Endometrium (tissue), 2 donors: ENCODE measurements at regions not wholly inside any gene's neighbourhood (a gene's known extent, or its start where the extent isn't known, plus 50 kb on each side); places are given as distances from the start of the nearest gene placed in this dataset.

Source experiments
- FAIRE-seq: peaks from 2 replicates; lab custom pipeline; 2012; peaks lifted over from hg19 to GRCh38; lab: Jason Lieb, UNC
- donor health status: control.
- donor health status: control.

DNA sequence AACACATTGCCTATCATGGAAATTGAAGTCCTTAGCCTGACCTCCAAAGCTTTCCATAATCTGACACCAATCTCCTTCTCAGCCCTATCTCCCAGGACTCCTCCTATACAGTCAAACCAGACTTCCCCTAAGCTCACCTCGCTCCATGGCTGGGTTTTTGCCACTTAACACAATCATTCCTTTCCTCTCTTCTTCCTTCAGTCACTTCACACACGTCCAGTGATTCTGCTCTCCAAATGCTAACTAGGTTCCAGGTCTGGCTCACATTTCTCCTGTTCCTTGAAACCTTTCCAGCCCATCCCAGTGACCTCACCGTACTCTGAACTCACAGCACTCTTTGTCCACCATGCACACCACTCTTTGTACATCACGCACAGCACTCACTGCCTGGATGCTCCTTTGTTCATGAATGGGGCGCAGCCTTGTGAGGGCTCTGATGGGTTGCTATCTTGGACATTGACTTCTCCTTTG, 98.4 kb downstream of the GLUL start:
- no peak for FAIRE-seq

DNA sequence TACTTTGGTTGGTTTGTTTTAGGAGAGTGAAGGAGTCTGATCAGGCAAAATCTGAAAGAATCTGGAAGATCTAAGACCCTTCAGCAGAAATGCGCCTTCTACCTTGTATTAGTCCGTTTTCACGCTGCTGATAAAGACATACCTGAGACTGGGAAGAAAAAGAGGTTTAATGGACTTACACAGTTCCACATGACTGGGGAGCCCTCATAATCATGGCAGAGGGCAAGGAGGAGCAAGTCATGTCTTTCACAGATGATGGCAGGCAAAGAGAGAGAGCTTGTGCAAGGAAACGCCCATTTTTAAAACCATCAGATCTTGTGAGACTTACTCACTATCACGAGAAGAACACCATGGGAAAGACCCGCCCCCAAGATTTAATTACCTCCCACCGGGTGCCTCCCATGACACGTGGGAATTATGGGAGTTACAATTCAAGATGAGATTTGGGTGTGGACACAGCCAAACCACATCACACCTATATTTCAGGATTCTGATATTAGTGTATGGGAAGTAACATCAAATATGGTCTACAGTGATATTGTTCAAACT, 99.3 kb downstream of the GLUL start:
- no peak for FAIRE-seq

DNA sequence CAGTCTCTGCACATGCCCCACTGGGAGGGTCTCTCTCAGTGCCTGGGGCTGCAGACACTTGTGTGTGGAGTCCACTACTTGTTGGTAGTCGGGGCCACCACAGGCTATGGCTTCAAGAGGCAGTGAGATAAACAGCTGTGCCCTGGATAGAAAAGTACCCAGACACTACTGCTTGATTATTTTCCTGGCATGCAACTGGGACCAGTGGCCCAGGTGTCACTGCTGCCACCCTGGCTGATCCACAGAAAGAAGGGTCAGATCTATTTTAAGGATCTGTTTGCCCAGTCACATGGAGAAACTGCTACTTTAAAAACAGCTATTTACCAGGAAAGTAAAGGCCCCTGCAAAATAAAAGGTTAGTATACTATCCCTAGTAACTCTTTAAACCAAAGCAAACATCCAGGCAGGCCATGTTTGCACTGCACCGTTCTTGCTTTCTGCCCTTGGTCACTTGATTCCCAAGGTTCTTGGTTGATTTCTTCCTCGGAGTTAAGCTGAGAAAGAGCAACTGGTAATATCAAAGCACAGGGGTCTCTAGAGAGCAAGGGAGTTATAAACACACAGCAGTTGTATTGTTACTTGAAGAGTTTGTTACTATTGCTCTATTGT, 99.9 kb downstream of the GLUL start:
- no peak for FAIRE-seq

DNA sequence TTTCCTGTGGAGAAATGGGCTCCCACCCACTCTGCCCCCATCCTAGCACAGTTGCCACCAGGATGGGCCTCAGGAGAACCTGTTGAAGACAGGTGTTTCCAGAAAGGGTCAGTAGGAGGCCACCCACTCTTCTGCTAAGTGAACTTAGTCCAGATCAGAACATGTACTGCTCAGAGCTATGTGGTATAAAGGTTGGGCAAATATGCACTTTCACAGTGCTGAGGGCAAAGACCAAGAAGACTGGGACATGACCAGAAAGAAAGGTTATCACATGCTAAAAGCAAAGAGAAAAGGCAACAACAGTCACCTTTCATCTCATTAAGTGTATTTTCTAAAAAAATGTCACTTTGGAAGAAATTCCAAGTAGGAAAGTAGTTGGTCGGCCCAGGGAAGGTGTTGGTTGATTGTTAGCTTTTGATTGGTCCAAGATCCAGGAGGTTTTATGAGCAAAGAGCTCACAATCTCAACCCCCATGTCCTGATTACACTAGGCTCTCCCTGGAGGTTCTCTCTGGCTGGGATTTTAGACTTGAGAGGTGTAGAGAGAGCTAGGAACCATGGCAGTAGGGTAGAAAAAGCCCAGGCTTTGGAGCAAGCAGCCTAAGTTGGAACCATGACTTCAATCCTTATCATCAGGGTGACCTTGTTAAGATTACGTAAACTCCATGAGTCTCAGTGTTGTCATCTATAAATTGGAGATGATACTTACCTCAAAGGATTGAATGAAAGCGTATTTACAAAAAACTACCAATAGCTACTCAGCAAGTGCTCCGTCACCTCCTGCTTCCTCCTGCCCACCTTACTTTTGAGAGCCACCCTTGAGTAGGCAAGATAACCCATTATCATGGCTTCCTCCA, 102.6 kb downstream of the GLUL start:
- FAIRE-seq: no peak

DNA sequence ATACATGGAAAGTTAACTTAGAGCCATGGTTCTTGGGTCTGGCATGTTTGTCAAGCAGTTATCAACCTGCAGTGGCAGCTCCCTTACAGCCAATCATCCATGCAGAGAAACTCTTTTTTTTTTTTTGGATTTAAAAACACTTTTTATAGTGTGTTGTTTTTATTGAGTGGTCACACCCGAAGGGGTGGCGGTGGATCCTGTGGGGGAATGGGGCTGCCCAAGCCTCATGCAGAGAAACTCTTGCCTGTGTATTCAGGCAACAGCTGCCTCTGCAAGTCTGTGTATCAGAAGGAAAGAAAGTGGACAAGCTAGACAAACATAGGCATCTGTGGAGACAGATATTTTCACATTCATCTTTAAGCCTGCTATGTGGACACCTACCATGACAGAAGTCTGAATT, 104.8 kb downstream of the GLUL start:
- FAIRE-seq: no peak

DNA sequence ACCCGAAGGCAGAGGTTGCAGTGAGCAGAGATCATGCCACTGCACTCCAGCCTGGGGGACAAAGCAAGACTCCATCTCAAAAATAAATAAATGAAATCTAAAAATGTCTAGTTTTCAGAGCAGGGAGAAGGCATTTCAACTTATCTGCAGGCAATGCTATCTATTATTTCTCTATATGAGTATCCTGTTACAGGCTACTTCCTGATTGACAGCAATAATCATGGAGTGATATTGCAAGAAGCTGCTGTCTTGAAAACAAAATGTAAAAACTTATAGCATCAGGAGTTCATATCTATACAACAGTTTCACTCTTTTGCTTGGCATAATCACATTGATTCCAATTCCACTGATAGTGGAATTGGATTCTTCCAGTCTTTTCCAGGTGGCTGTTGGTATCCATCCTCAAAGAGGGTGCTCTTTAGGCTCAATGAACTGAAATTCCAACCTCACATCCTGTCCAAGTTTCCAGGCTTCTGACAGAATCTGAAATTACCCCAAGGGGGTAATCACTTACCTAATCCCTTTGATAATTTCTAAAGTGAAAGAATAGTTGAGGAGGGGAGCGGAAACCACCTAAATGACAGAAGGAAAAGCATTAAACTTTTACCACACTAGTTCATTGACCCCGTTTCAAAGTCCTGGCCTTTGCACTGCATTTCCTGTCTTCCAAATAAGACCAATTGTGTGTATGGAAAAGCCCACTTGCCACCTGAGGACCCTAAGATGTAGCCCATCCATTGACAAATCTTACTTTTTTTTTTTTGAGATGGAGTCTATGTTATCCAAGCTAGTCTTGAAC, 107.6 kb downstream of the GLUL start:
- FAIRE-seq: no peak

DNA sequence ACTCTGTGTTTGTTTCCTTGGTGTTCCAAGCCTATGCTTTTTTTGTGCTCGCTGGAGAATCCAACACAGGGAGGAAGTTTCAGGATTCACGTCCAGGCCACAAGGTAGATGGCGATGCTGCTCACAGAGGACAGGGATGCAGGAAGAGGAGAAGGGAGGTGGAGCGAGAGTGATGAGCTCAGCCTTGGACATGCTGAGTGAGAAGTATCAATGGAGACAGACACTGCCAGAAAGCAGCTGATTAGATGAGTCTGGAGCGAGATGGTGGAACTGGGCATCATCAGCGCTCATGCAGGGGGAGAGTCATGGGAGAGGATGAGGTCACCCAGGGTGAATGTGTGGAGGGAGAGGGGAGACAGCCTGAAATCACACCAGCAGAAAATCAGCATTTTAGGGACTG, 110.0 kb downstream of the GLUL start:
- FAIRE-seq: no peak

DNA sequence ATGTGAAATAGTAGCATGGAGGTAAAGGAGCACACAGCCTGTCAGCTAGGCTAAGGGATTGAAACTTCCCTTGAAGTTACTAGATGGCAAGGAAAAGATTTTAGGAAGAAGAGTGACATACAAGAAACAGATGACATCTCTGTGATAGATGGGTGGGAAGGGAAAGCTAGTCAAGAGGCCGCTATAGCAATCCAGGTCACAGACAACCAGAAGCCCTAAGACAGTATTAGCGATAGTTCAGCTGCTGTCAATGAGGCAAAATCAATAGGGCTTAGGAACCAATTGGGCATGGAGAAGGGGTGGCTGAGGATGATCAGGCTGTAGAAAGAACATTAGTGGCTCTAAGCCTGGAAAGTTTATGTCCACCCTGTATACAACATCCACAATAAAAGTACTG, 111.1 kb downstream of the GLUL start:
- FAIRE-seq: no peak

DNA sequence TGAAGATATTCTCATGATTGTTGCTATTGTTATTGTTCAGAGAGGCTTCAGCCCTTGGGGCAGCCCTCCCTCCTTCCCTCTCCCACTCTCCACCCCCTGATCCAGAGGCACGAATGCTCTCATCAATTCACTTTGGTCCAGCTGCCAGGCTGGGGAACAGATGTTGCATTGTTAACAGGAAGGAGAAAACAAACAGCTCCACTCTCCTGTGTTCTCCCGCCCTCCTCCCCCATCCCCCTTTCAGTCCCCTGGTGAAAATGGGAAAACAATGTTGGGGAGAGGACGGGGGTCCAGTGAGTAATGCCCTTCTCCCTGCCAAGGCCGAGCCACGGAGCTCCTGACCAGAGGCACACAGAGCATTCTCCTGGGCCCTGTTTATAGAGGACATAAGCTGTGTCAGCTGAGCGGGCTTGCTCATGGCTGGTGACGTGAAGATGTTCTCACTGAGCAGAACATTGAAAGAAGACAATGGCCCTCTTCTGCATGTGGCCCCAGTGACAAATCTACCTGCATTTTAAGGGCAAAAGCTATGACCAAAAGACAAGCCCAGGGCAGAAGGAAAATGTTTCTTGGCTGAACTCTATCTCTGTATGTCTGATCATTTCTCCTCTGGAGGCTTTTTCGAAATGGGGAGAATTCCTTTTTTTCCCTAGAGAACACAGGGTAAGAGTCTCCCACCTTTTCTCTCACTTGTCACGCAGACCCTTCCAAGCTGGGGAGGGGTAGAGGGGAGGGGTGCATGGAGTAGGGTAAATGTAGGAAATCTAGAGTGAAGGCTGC, 111.7 kb downstream of the GLUL start:
- FAIRE-seq: no peak

DNA sequence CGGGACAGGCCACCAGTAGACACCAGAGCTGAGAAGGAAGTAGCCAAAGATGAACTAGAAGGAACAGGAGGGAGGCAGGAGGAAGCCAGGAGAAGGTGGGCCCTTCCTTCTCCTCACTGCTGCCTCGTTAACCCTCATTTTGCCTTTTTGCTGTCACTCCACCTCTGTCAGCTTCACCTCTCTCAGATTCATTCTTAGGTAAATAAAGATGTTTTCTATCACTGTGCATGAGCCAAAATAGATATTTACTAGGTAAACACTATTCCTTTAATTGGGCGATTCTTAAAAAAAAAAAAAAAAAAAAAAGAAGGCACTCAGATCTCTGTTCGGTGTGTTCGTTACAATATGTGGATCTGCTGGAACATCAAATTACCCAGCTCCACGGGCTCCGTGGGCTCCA, 112.3 kb downstream of the GLUL start:
- FAIRE-seq: no peak

DNA sequence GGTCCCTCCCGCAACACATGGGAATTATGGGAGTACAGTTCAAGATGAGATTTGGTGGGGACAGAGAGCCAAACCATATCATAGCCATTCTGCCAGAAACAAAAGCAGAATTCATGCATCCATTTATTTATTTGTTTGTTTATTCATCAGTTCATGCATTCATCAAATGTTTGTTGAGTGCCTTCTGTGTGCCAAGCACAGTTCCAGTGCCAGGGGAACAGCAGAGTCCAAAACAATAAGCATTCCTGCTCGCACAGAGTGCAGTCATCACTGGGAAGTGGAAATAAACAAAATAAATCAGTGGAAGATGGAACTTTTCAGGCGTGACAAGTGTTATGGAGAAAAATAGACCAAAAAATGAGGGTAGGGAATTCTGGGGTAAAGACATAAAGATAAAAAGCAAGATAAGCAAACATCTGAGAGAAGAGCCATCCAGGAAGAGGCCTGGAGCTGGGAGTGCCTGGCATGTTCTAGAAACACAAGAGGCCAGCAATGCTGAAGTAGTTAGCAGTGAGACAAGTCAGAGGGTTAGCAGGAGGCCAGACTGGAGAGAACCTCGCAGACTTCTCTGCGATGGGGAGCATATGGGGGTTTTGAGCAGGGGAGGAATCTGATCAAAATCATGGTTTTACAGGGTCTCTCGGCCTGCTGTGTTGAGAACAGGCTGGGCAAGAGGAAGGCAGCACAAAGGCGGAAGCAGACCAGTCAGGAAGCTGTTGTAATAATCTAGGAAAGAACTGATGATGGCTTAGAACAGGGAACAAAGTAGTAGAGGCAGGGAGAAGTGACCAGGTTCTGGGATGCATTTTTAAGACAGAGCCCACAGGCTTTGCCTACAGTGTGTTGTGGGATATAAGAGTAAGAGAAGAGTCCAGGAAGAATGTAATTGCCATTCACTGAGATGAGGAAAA, 113.2 kb downstream of the GLUL start:
- no peak for FAIRE-seq

DNA sequence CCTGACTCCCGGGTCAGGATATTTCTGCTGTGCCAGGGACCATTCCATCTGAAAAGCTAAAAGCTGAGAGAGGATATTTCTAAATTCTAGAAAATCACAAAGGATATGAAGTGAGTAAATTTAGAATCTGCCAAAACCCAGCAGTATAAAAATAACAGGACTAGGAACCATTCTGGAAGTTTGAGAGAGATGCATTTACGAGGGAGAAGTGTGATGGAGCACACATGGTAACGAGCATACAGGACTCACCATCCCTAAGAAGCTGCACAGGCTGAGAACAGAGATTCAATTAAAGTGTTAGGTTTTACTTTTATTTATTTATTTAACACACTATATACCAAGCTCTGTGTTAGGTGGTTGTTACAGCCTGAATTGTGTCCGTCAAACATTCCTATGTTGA, 116.3 kb downstream of the GLUL start:
- no peak for FAIRE-seq

DNA sequence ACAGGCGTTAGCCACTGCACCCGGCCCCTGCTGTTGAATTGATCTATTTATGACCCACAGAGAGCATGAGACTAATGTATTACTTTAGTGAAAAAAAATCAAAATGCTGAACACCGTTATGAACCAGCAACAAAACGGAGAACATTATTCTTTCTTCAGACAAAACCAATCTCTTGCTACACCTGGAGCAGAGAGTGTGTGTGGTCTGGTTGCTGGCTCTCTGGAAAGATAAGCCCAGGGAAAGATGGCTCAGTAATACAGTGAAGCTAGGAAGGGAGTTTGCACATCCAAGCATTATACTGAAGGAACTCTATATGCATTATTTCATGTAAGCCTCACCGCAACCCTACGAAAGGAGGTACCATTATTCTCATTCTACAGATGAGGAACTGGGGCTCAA, 117.0 kb downstream of the GLUL start:
- FAIRE-seq: no peak

DNA sequence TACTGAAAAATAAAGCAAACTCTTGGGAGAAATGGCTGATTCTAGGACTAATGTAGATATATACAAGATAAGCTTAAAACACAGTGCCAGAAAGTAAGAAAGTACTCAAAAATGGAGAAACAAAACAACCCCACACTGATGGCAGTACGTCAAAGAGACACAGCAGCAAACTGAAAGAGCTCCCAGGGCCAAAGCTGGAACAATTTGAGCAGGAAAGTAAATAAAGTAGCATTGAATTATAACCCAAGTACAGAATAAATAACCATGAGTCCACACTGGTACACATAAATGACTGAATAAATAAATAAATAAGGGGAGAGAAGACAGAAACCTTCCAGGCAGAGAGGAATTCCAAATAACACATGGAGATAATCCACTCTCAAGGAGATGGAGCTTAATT, 120.9 kb downstream of the GLUL start:
- FAIRE-seq: no peak

DNA sequence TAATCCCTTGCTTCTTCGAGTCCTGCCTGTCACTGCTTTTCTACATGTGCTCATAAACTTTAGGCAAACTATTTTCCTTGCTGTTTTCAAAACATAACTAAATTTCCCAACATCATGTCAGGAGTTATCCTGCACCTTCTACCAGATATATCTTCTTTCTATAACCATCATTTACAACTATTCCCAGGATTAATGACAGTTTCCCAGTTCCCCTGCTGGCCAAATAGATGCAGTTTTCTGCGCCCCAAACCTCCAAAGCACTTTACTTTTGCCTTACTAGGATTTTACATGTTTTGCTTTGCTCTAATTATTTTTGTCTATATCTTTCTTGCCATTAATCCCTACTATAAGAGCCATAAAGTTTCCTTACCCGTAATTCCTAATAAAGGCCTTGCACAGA, 122.5 kb downstream of the GLUL start:
- FAIRE-seq: no peak

DNA sequence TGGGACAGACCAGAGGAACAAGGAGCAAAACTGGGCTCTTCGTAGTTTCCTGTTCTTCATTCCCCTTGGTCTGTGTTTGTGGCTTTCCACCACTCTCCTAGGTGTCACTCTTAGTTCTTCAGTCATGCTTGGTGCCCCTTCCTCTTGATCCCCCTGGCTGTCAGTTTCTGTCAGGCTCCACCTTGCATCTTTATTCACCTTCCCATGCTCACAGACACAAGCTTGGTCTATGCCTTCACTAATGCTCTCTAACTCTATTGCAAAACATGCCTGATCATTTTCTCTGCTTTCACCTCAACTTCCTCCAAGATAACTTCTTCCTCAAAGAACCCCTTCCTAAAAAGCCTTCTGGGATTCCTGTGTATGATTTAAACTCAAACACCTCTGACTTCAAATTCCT, 122.9 kb downstream of the GLUL start:
- no peak for FAIRE-seq

DNA sequence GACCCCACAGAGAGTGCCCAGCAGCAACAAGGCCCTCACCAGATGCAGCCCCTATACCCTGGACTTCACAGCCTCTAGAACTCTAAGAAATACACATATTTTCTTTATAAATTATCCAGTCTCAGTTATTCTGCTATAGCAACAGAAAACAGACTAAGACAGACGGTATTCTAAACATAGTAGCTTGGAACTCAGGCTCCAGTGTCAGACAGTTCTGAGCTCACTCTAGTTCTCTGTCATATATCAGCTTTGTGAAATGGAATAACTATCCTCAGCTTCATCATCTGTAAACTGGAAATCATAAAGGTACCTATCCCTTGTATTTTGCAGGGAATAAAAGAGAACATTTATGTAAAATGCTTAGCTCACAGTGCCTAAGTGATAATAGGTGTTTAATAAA, 127.4 kb downstream of the GLUL start:
- FAIRE-seq: no peak

DNA sequence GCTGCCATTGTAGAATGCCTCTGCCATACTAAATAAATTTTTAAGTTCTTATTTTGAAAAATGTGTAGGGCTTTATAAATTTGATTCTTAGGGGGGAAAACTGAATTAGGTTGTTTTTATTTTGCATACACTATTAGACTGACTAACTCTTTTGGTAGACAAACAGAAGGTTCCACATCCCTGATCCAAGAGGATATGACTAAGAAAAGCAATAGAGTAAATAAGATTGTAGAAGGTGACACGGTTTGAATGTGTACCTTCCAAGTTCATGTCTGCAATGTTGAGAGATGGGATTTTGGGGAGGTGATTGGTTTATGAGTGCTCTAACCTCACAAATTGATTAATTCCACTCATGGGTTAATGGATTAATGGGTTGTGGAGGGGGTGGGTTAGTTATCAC, 127.9 kb downstream of the GLUL start:
- no peak for FAIRE-seq

DNA sequence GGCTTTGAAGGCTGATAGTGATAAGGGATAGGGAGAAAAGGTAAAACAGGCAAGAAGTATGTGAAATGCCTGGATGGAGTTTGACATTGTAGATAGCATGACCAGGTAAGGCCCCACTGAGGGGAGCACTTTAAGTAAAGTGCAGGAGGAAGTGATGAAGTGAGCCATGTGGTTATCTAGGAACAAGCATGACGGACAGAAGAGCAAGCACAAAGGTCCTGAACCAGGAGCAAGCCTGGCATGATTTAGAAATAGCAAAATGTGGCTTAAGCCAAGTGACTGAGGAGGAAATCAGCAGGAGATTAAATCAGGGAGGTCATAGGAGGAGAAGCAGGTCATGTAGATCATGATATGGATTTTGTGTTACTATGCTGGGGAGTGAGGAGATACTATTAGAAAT, 129.2 kb downstream of the GLUL start:
- no peak for FAIRE-seq

DNA sequence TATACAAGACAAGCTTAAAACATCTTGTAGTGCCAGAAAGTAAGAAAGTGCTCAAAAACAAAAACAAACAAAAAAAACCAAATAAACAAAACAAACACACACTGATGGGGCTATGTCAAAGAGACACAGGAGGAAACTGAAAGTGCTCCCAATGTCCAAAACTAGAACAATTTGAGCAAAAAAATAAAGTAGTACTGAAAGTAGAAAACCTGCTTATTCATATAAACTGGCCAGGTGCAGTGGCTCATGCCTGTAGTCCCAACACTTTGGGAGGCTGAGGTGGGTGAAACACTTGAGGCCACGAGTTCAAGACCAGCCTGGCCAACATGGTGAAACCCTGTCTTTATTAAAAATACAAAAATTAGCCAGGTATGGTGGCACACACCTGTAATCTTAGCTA, 129.9 kb downstream of the GLUL start:
- no peak for FAIRE-seq

DNA sequence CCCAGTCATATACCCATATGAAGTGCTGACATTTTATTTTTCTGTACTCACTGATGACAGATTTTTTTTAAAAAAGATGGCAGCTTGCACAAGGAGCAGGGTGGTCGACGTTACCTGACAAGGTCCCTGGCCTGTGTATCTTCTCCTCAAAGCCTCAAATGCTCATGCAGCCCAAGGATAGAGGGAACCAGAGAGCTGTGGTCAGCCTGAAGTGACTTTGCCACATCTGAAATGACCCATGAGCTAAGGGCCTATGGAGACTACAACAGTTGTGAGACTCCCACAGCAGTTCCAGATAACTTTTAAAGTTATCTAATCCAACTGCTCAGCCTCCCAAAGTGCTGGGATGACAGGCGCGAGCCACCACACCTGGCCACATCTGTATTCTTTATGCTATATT, 131.1 kb downstream of the GLUL start:
- FAIRE-seq: no peak
